ENCODE measurements at regions not wholly inside any gene's neighbourhood (a gene's known extent, or its start where the extent isn't known, plus 50 kb on each side); places are given as distances from the start of the nearest gene placed in this dataset.
"Not testable (repeated sequence)": the region's sequence is repeated elsewhere in the genome, so short reads cannot be mapped to it uniquely, and the experiment has no call there.

- DNase-seq (ENCODE audit: low spot score), result no peak
- in situ Hi-C loops (cut with MboI; ENCODE audit: low pct_unique_long_range_greater_than_20kb, low sequenced_read_pairs, unreplicated experiment), result no loop called here
- TF ChIP-seq CTCF (IDR thresholded peaks at IDR 0.05; ENCODE audit: extremely low read depth, insufficient read depth, missing control alignments), result no peak
These were observed 152.5 kb upstream of the NTRK2 start for GRCh38 chr9:84517026-84517425.

- DNase-seq (ENCODE audit: low spot score), result no peak
- in situ Hi-C loops (cut with MboI; ENCODE audit: low pct_unique_long_range_greater_than_20kb, low sequenced_read_pairs, unreplicated experiment), result no loop called here
- TF ChIP-seq CTCF (IDR thresholded peaks at IDR 0.05; ENCODE audit: extremely low read depth, insufficient read depth, missing control alignments), result no peak
These were observed 150.1 kb upstream of the NTRK2 start for GRCh38 chr9:84519413-84519812.

- no peak for TF ChIP-seq CTCF (IDR thresholded peaks at IDR 0.05; ENCODE audit: extremely low read depth, insufficient read depth, missing control alignments)
- DNase-seq (ENCODE audit: low spot score), result no peak
- in situ Hi-C loops (cut with MboI; ENCODE audit: low pct_unique_long_range_greater_than_20kb, low sequenced_read_pairs, unreplicated experiment), result no loop called here
These were observed 148.3 kb upstream of the NTRK2 start for GRCh38 chr9:84521208-84521607.

- DNase-seq (ENCODE audit: low spot score); in situ Hi-C loops (cut with MboI; ENCODE audit: low pct_unique_long_range_greater_than_20kb, low sequenced_read_pairs, unreplicated experiment): not testable (repeated sequence)
These were observed 143.3 kb upstream of the NTRK2 start for GRCh38 chr9:84526211-84526610.

GRCh38 chr9:84527060-84527720 lies 142.3 kb upstream of the NTRK2 start:
- in situ Hi-C loops (cut with MboI; ENCODE audit: low pct_unique_long_range_greater_than_20kb, low sequenced_read_pairs, unreplicated experiment); DNase-seq (ENCODE audit: low spot score): not testable (repeated sequence)

- in situ Hi-C loops (cut with MboI; ENCODE audit: low pct_unique_long_range_greater_than_20kb, low sequenced_read_pairs, unreplicated experiment); DNase-seq (ENCODE audit: low spot score): not testable (repeated sequence)
These were observed 133.6 kb upstream of the NTRK2 start for GRCh38 chr9:84535973-84536372.

GRCh38 chr9:84538879-84539278 lies 130.7 kb upstream of the NTRK2 start:
- in situ Hi-C loops (cut with MboI; ENCODE audit: low pct_unique_long_range_greater_than_20kb, low sequenced_read_pairs, unreplicated experiment), result no loop called here
- no peak for DNase-seq (ENCODE audit: low spot score)
- no peak for TF ChIP-seq CTCF (IDR thresholded peaks at IDR 0.05; ENCODE audit: extremely low read depth, insufficient read depth, missing control alignments)

GRCh38 chr9:84542554-84542953 lies 127.0 kb upstream of the NTRK2 start:
- TF ChIP-seq CTCF (IDR thresholded peaks at IDR 0.05; ENCODE audit: extremely low read depth, insufficient read depth, missing control alignments), result no peak
- DNase-seq (ENCODE audit: low spot score), result no peak
- in situ Hi-C loops (cut with MboI; ENCODE audit: low pct_unique_long_range_greater_than_20kb, low sequenced_read_pairs, unreplicated experiment), result no loop called here

Measured in GM13977 (cell line).